ENCODE measurements at regions not wholly inside any gene's neighbourhood (a gene's known extent, or its start where the extent isn't known, plus 50 kb on each side); places are given as distances from the start of the nearest gene placed in this dataset.
A peak's percentile ranks its signal among the peaks of the same experiment; 100 is the strongest.
"Not testable (repeated sequence)": the region's sequence is repeated elsewhere in the genome, so short reads cannot be mapped to it uniquely, and the experiment has no call there.

DNA sequence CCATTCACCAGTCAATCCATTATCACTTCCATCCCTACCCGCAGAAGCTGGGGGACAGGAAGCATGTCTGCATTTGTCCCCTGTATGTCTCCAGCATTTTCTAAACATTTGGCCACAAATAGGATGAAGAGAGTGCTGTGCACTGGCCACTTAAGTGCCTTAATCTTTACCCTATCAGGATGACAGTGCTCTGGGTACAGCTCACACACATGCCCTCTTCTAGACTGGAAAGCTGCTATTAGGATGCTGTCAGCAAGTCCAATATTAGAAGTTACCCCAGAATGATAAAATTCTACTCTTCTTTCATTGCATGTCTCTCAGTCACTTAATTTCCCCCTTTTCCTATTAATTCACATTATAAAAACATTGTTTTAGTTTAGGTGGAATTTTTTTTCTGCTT is 168.4 kb downstream of the RASEF start:
- Mint-ChIP-seq H3K9me3 (peaks cover 0 to 6% of the 10 kb centered on the region in 2 donors), H3K4me1 (no peaks in the 10 kb centered on the region), H3K27ac (no peak overlapping the region), H3K27me3 (no peaks in the 10 kb centered on the region), H3K4me3 (no peak overlapping the region)
- no peak for DNase-seq
- no peak for ATAC-seq

DNA sequence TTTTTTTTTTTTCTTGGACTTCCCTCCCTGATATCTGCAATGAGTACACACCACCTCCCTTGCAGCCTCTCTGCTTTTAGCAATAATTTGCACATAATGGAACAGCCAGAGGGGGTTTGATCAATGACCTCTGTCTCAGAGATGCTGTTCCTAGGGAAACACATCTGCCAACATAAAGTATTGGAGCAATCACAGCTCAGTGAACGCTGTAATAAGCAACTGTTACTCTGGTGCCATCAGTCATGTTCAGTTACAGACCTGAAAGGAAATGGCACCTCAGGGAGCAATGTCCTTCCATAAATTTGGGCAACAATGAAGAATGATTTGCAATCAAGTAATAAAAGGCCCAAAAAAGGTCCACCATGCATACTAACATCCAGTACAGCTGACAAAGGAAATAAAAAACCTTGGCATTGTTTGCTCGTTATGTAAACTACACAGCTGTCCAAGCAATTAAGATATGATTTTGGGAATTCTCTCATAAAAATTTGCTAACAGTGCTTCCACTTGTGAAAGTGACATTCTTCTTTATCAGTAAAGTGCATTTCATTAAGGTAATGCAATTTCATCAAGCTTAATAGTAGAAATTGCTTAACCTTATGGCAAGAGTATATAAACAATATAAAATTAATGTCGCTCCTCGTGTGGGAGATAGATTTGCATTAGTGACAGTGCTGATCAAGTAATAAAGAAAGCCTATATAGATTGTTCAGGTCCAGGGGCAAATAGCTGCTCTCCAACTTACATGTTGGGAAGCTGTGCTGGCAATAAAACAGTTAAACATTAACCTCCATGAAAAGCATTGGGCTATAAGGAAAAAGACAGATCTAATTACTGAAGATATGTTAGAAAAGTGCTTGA is 167.8 kb downstream of the RASEF start:
- H3K27ac Mint-ChIP-seq, result no peak overlapping the region
- peaks cover 0 to 6% of the 10 kb centered on the region in 2 donors for H3K9me3 Mint-ChIP-seq
- H3K4me1 Mint-ChIP-seq, result no peaks in the 10 kb centered on the region

GRCh38 chr9:82895822-82896110 is 167.2 kb downstream of the RASEF start:
- no peak for ATAC-seq

More for the DNA sequence above, 167.8 kb downstream of the RASEF start:
- DNase-seq (no peak), ATAC-seq (no peak)
- no peaks in the 10 kb centered on the region for H3K27me3 Mint-ChIP-seq
- H3K4me3 Mint-ChIP-seq, result no peak overlapping the region

GRCh38 chr9:82903503-82903902 is 159.4 kb downstream of the RASEF start:
- Mint-ChIP-seq H3K27ac (peak overlapping the region in 1 of 2 donors; percentile 10), H3K4me1 (no peaks in the 10 kb centered on the region), H3K4me3 (no peak overlapping the region), H3K27me3 (no peaks in the 10 kb centered on the region), H3K9me3 (no peaks in the 10 kb centered on the region)
- ATAC-seq, result no peak
- DNase-seq, result no peak

More at GRCh38 chr9:82895822-82896110, 167.2 kb downstream of the RASEF start:
- Mint-ChIP-seq H3K4me1 (no peaks in the 10 kb centered on the region), H3K4me3 (no peak overlapping the region), H3K27me3 (no peaks in the 10 kb centered on the region), H3K27ac (no peak overlapping the region), H3K9me3 (peaks cover 0 to 6% of the 10 kb centered on the region in 2 donors)
- no peak for DNase-seq

DNA sequence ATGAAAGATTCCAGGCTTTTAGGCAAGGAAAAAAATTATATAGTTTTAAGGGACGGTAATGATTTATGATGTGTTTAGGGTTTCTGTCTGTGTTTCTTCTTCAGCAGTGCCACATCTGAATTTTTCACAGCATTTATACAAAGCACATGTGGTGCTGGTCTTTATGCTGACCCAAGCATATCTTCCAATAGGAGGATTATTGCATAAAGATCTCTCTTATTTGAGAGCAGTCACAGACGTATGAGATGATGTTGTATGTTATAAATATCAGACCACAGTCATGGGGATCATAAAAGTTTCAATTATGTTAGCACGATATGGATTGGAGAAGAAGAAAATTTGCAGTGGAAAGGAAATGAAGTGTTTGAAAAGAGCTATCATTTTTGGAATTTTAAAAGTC is 150.9 kb downstream of the RASEF start:
- Mint-ChIP-seq H3K4me1 (no peaks in the 10 kb centered on the region), H3K27me3 (no peaks in the 10 kb centered on the region), H3K9me3 (peaks cover 8 to 24% of the 10 kb centered on the region in 2 donors), H3K27ac (no peak overlapping the region), H3K4me3 (no peak overlapping the region)
- DNase-seq, result no peak
- no peak for ATAC-seq

- no peak overlapping the region for H3K27ac Mint-ChIP-seq
- H3K27me3 Mint-ChIP-seq, result no peaks in the 10 kb centered on the region
- no peak overlapping the region for H3K4me3 Mint-ChIP-seq
- H3K9me3 Mint-ChIP-seq, result peaks cover 12 to 28% of the 10 kb centered on the region in 2 donors
- H3K4me1 Mint-ChIP-seq, result no peaks in the 10 kb centered on the region
- ATAC-seq, result no peak
- no peak for DNase-seq
Observed at GRCh38 chr9:82912645-82913044, 150.3 kb downstream of the RASEF start.

- not testable (repeated sequence) for H3K27me3 Mint-ChIP-seq, DNase-seq, H3K4me1 Mint-ChIP-seq, H3K4me3 Mint-ChIP-seq, H3K27ac Mint-ChIP-seq, ATAC-seq
- peaks cover 12 to 28% of the 10 kb centered on the region in 2 donors for H3K9me3 Mint-ChIP-seq
Observed at GRCh38 chr9:82916238-82916637, 146.7 kb downstream of the RASEF start.

GRCh38 chr9:82920154-82920553 is 142.8 kb downstream of the RASEF start:
- no peaks in the 10 kb centered on the region for H3K4me1 Mint-ChIP-seq
- ATAC-seq, result no peak
- H3K27ac Mint-ChIP-seq, result no peak overlapping the region
- no peak overlapping the region for H3K4me3 Mint-ChIP-seq
- no peak for DNase-seq
- peaks cover 12 to 22% of the 10 kb centered on the region in 2 donors for H3K9me3 Mint-ChIP-seq
- H3K27me3 Mint-ChIP-seq, result peaks cover 6% of the 10 kb centered on the region

- Mint-ChIP-seq H3K4me3 (no peak overlapping the region), H3K27ac (no peak overlapping the region), H3K9me3 (no peaks in the 10 kb centered on the region), H3K4me1 (no peaks in the 10 kb centered on the region), H3K27me3 (peaks cover 6% of the 10 kb centered on the region)
- no peak for ATAC-seq
- DNase-seq, result no peak
Observed at GRCh38 chr9:82922686-82923085, 140.3 kb downstream of the RASEF start.

DNA sequence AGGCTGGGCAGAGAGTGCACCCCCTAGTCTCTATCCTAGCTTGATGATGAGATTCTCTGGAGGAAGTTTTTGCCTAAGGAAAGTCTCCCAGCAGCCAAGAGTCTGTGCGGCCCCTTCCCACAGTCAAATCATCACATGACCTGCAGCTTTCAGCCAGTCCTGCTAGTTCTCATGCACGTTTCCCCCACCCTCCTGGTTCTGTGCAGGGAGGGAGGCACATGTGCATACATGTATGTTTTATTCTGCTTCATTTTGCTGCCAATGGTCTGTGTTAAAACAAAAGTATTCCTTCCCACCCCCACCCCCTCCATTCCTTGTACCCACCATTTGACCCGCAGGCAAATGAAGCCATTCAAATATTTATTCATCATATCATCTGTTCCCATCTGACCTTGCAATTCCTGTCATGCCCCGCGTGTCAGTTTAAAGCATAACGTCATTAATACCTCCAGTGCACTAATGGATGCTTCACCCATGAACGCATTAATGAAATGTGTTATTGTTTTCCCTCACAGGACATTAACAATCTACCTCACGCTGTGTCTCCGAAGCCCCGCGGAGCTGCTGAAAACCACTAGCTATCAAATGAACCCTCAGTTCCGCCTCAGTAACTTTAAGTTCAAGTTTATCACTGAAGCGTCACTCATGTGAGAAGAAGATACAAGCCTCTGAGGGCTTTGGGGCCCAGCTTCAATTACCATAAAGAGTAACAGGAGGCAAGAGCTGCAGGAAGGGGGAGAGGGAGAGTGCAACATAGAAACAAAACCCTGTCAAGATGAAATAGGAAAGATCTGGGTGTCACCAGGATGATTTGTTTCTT is 139.6 kb downstream of the RASEF start:
- H3K4me1 Mint-ChIP-seq, result no peaks in the 10 kb centered on the region
- H3K9me3 Mint-ChIP-seq, result no peaks in the 10 kb centered on the region
- DNase-seq (no peak), ATAC-seq (no peak)
- no peak overlapping the region for H3K27ac Mint-ChIP-seq
- no peak overlapping the region for H3K4me3 Mint-ChIP-seq
- H3K27me3 Mint-ChIP-seq, result peaks cover 6% of the 10 kb centered on the region

GRCh38 chr9:82923912-82924605 is 138.9 kb downstream of the RASEF start:
- no peaks in the 10 kb centered on the region for H3K9me3 Mint-ChIP-seq

More at GRCh38 chr9:82923912-82924605, 138.9 kb downstream of the RASEF start:
- H3K27me3 Mint-ChIP-seq, result peaks cover 6% of the 10 kb centered on the region
- DNase-seq (no peak), ATAC-seq (no peak)
- no peak overlapping the region for H3K27ac Mint-ChIP-seq
- no peaks in the 10 kb centered on the region for H3K4me1 Mint-ChIP-seq
- H3K4me3 Mint-ChIP-seq, result no peak overlapping the region

Measured in stimulated activated naive CD8-positive, alpha-beta T cell treated with anti-CD3 and anti-CD28 coated beads, Interleukin-15, amount 100 ng/mL, for 72 hours (primary cell).